Panc1 (cell line): ENCODE measurements at regions not wholly inside any gene's neighbourhood (a gene's known extent, or its start where the extent isn't known, plus 50 kb on each side); places are given as distances from the start of the nearest gene placed in this dataset.

Experiments used
- ATAC-seq: fragments of 200-7000 bp; cut with Tn5 transposase; 2 replicates; pipeline ENCODE4 v1.9.1; 2020; ENCODE audit warnings: mild to moderate bottlenecking, moderate library complexity
- BruUV-seq: library from RNA; stranded (reverse); fragments of 400-500 nt; replicated peaks from 2 replicates; lab custom pipeline; 2021; lab: Mats Ljungman, UMichigan
- CTCF ChIA-PET: fragments of 300-600 bp; sonication (Branson Sonifier 250); formaldehyde crosslinking; loops from one replicate; lab custom pipeline; 2022; ENCODE audit warnings: antibody characterized with exemption; lab: Charles Lee
- POLR2A ChIA-PET: fragments of 300-600 bp; sonication (Branson Sonifier 250); formaldehyde crosslinking; loops from one replicate; lab custom pipeline; 2022; ENCODE audit warnings: antibody characterized with exemption; lab: Charles Lee
- DNase-seq: peaks from one replicate; pipeline ENCODE4 v3.0.0-alpha.2; 2010; ENCODE audit warnings: low read depth, low spot score
- H3K27ac ChIP-seq: 2 replicates; pipeline ENCODE4 v1.5.1; 2011; ENCODE audit warnings: mild to moderate bottlenecking, low read length, inconsistent platforms
- H3K27me3 ChIP-seq: fragments of 200-500 bp; sonication (Bioruptor generic); 2 replicates; pipeline ENCODE4 v1.6.0; 2014; ENCODE audit warnings: low read length, inconsistent platforms; ENCODE audit not compliant: control insufficient read depth, insufficient read depth
- H3K36me3 ChIP-seq: fragments of 200-500 bp; sonication (Bioruptor generic); 2 replicates; pipeline ENCODE4 v1.5.1; 2014; ENCODE audit warnings: inconsistent platforms, mild to moderate bottlenecking, low read length, moderate library complexity; ENCODE audit not compliant: control insufficient read depth, insufficient read depth
- H3K4me1 ChIP-seq: 2 replicates; pipeline ENCODE4 v1.5.1; 2011; ENCODE audit warnings: inconsistent platforms, mild to moderate bottlenecking, low read length, moderate library complexity; ENCODE audit not compliant: control insufficient read depth, insufficient read depth
- H3K4me3 ChIP-seq, 2 experiments: 2 replicates each; pipeline ENCODE4 v1.5.1; 2011 to 2012; ENCODE audit warnings: low read depth in 2 of 2, low read length in 2 of 2, mild to moderate bottlenecking in 2 of 2, inconsistent platforms in 1 of 2, moderate library complexity in 1 of 2
- H3K9me3 ChIP-seq: fragments of 200-500 bp; sonication (Bioruptor generic); 2 replicates; pipeline ENCODE4 v1.5.1; 2014; ENCODE audit warnings: low read depth, mild to moderate bottlenecking, inconsistent platforms, low read length, moderate library complexity; ENCODE audit not compliant: control insufficient read depth, insufficient read depth
- CTCF ChIP-seq: fragments of 450-650 bp; IDR thresholded peaks from 2 replicates; pipeline ENCODE4 v1.5.1; 2017; ENCODE audit warnings: mild to moderate bottlenecking
- POLR2AphosphoS5 ChIP-seq: IDR thresholded peaks from 2 replicates; pipeline ENCODE4 v1.6.1; 2012; ENCODE audit warnings: mild to moderate bottlenecking, low read depth, low read length, moderate library complexity
- SIN3A ChIP-seq: IDR thresholded peaks from 2 replicates; pipeline ENCODE4 v1.6.1; 2012; ENCODE audit warnings: low read depth, mild to moderate bottlenecking, low read length, moderate library complexity, borderline replicate concordance; ENCODE audit not compliant: insufficient read depth
- TCF7L2 ChIP-seq: IDR thresholded peaks from 2 replicates; pipeline ENCODE4 v1.6.1; 2011; ENCODE audit warnings: mild to moderate bottlenecking, low read depth, low read length, inconsistent platforms
- in situ Hi-C: cut with HindIII; loops from 2 replicates; pipeline ENCODE4 v1.10.0; 2016; ENCODE audit warnings: low sequenced_read_pairs, low pct_unique_long_range_greater_than_20kb
- intact Hi-C: fragments of 100-400 bp; cut with micrococcal nuclease; formaldehyde crosslinking; loops from one replicate; pipeline ENCODE4 v1.10.0; 2022; ENCODE audit not compliant: unreplicated experiment
- TF ChIP-seq, protein P1 (sequence below), 2 experiments: IDR thresholded peaks; 2 replicates each; pipeline ENCODE4 v1.6.1; 2011 to 2012; ENCODE audit warnings: low read depth in 2 of 2, control low read depth in 1 of 2, low read length in 1 of 2, mild to moderate bottlenecking in 1 of 2, moderate library complexity in 1 of 2; ENCODE audit not compliant: insufficient read depth in 1 of 2

DNA sequence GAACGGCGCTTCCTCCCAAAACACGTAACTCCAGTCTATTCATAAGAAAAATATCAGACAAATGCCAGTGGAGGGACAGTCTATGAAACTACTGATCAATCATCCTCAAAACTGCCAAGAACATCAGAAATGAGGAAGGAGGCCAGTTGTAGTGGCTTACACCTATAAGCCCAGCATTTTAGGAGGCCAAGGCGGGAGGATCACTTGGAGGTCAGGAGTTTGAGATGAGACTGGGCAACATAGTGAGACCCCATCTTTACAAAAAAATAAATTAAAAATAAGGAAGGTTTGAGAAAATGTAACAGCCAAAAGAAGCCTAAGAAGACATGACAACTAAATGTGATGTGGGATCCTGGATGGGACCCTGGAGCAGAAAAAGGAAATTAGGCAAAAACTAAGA is 58.9 kb upstream of the MIER3 start:
- intact Hi-C loops, result no loop called here
- Histone ChIP-seq H3K27ac (no peak overlapping the region), H3K9me3 (no peaks in the 10 kb centered on the region), H3K4me1 (no peaks in the 10 kb centered on the region), H3K4me3 (no peak overlapping the region), H3K36me3 (no peaks in the 10 kb centered on the region), H3K27me3 (no peaks in the 10 kb centered on the region)
- TF ChIP-seq, protein P1, sequence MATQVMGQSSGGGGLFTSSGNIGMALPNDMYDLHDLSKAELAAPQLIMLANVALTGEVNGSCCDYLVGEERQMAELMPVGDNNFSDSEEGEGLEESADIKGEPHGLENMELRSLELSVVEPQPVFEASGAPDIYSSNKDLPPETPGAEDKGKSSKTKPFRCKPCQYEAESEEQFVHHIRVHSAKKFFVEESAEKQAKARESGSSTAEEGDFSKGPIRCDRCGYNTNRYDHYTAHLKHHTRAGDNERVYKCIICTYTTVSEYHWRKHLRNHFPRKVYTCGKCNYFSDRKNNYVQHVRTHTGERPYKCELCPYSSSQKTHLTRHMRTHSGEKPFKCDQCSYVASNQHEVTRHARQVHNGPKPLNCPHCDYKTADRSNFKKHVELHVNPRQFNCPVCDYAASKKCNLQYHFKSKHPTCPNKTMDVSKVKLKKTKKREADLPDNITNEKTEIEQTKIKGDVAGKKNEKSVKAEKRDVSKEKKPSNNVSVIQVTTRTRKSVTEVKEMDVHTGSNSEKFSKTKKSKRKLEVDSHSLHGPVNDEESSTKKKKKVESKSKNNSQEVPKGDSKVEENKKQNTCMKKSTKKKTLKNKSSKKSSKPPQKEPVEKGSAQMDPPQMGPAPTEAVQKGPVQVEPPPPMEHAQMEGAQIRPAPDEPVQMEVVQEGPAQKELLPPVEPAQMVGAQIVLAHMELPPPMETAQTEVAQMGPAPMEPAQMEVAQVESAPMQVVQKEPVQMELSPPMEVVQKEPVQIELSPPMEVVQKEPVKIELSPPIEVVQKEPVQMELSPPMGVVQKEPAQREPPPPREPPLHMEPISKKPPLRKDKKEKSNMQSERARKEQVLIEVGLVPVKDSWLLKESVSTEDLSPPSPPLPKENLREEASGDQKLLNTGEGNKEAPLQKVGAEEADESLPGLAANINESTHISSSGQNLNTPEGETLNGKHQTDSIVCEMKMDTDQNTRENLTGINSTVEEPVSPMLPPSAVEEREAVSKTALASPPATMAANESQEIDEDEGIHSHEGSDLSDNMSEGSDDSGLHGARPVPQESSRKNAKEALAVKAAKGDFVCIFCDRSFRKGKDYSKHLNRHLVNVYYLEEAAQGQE (IDR thresholded peaks at IDR 0.05; ENCODE audit: insufficient read depth in 1 of 2, low read depth in 2 of 2, low read length in 1 of 2), result no peak
- TF ChIP-seq SIN3A, result no peak
- TF ChIP-seq POLR2AphosphoS5, result no peak
- no peak for TF ChIP-seq TCF7L2
- no peak for TF ChIP-seq CTCF
- no peak for DNase-seq
- ChIA-PET CTCF (no interaction called here), POLR2A (no interaction called here)
- ATAC-seq, result no peak
- no TSS peak for BruUV-seq
- in situ Hi-C loops, result no loop called here

- in situ Hi-C loops, result no loop called here
- Histone ChIP-seq H3K4me3 (no peak overlapping the region), H3K27me3 (no peaks in the 10 kb centered on the region), H3K4me1 (no peaks in the 10 kb centered on the region), H3K9me3 (no peaks in the 10 kb centered on the region), H3K27ac (no peak overlapping the region), H3K36me3 (no peaks in the 10 kb centered on the region)
- CTCF ChIA-PET, result no interaction called here
- TF ChIP-seq TCF7L2, result no peak
- no peak for TF ChIP-seq CTCF
- no peak for TF ChIP-seq POLR2AphosphoS5
- TF ChIP-seq, protein P1 (IDR thresholded peaks at IDR 0.05; ENCODE audit: insufficient read depth in 1 of 2, low read depth in 2 of 2, low read length in 1 of 2), result no peak
- no peak for TF ChIP-seq SIN3A
- POLR2A ChIA-PET, result interaction anchor here (0.6 kb wide), 1 partner anchor 50 kb away, joined by 3 read pairs; no protein-coding TSS in a partner anchor
- DNase-seq (no peak), ATAC-seq (no peak)
- no TSS peak for BruUV-seq
- intact Hi-C loops, result no loop called here
Observed at GRCh38 chr5:57012511-57012910, 60.6 kb upstream of the MIER3 start.
